Adrenal gland (tissue), 9 donors: ENCODE measurements at regions not wholly inside any gene's neighbourhood (a gene's known extent, or its start where the extent isn't known, plus 50 kb on each side); places are given as distances from the start of the nearest gene placed in this dataset.

Experiments
- DNase-seq, 7 donors: peaks; one replicate each; pipeline ENCODE4 v3.0.0-alpha.2; 2019 to 2020
- H3K27ac ChIP-seq, 5 donors: fragments of 200-600 bp; sonication (generic) in 4 of 5; 1 replicate in 3 of 5; 2 replicates in 2 of 5; pipeline versions ENCODE4 v1.5.1 to v1.8.0; 2016 to 2020; ENCODE audit warnings: mild to moderate bottlenecking in 1 of 5
- H3K27me3 ChIP-seq: fragments of 200-600 bp; 2 replicates; pipeline ENCODE4 v1.8.0; 2021
- H3K36me3 ChIP-seq, 2 donors: fragments of 200-600 bp; replicated peaks in 1 of 2; 1 replicate in 1 of 2; 2 replicates in 1 of 2; pipeline versions ENCODE4 v1.5.1 to v1.8.0; 2018 to 2022
- H3K4me1 ChIP-seq, 2 donors: fragments of 200-600 bp; replicated peaks in 1 of 2; 1 replicate in 1 of 2; 2 replicates in 1 of 2; pipeline versions ENCODE4 v1.5.1 to v1.8.0; 2018 to 2021
- H3K4me3 ChIP-seq, 4 donors: fragments of 200-600 bp; sonication (generic) in 3 of 4; one replicate each; pipeline ENCODE4 v1.5.1; 2016 to 2018
- H3K9me3 ChIP-seq, 3 donors: fragments of 200-600 bp; sonication (generic) in 1 of 3; replicated peaks in 1 of 3; 1 replicate in 2 of 3; 2 replicates in 1 of 3; pipeline versions ENCODE4 v1.5.1 to v1.8.0; 2016 to 2021
- POLR2A ChIP-seq, 2 donors: fragments of 450-650 bp; IDR thresholded peaks; one replicate each; pipeline ENCODE4 v1.6.1; 2017; ENCODE audit warnings: antibody characterized with exemption in 2 of 2, mild to moderate bottlenecking in 2 of 2, moderate library complexity in 1 of 2
- WGBS, 4 donors: extraction: QIAGEN DNeasy Blood & Tissue Kit in 2 of 4; methylation state at CpG; one replicate each; pipeline versions ENCODE4 v1.1.5 to v1.1.7; 2013 to 2017; 5-methylcytosine and 5-hydroxymethylcytosine counted together
- intact Hi-C, 2 donors: fragments of 100-400 bp; cut with DNase I; formaldehyde crosslinking; loops; one replicate each; pipeline versions ENCODE4 v1.14.1 to v1.15.0; 2022 to 2023
- TF ChIP-seq, protein P1 (sequence below), 6 experiments: fragments of 450-650 bp in 4 of 6; fragments of 200-600 bp in 2 of 6; sonication (generic) in 1 of 6; IDR thresholded peaks; 1 replicate in 5 of 6; 2 replicates in 1 of 6; pipeline versions ENCODE4 v1.5.1 to v1.8.0; 2016 to 2021; ENCODE audit warnings: antibody characterized with exemption in 6 of 6, mild to moderate bottlenecking in 2 of 6, moderate library complexity in 1 of 6
- donor health status: healthy with polysubstance abuse.
- donor health status: Bipolar disorder and iron deficiency.
- donor health status: DM: yes; HTN: yes; CAD: no.
- donor health status: DM: no; HTN: no; CAD: no.
- donor health status: DM: no; HTN: no; CAD: no.

DNA sequence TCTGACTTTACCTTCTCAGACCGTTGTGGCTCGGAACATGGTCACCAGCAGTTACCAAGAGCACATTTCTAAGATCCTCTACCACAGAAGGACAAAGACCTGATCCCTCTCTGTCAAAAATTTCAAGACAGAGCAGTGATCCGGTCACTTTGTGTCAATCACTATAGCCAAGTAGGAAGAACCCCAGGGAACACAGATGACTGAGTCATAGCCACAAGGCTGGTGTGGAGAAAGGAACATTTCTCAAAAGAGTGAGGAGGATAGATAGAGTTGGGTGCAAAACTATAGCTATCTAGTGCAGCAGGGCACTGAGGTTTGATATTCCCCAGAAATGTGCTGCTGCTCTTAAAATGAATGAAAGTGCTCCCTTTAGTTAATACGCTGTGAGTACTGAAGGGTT lies 130.7 kb upstream of the SMIM23 start:
- no peak overlapping the region for H3K27ac ChIP-seq
- no peaks in the 10 kb centered on the region for H3K9me3 ChIP-seq
- TF ChIP-seq, protein P1, sequence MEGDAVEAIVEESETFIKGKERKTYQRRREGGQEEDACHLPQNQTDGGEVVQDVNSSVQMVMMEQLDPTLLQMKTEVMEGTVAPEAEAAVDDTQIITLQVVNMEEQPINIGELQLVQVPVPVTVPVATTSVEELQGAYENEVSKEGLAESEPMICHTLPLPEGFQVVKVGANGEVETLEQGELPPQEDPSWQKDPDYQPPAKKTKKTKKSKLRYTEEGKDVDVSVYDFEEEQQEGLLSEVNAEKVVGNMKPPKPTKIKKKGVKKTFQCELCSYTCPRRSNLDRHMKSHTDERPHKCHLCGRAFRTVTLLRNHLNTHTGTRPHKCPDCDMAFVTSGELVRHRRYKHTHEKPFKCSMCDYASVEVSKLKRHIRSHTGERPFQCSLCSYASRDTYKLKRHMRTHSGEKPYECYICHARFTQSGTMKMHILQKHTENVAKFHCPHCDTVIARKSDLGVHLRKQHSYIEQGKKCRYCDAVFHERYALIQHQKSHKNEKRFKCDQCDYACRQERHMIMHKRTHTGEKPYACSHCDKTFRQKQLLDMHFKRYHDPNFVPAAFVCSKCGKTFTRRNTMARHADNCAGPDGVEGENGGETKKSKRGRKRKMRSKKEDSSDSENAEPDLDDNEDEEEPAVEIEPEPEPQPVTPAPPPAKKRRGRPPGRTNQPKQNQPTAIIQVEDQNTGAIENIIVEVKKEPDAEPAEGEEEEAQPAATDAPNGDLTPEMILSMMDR (IDR thresholded peaks at IDR 0.05), result no peak
- no peak for TF ChIP-seq POLR2A (IDR thresholded peaks at IDR 0.05)
- 46 to 87% (median 70%) methylated on average over 4 of the region's 4 CpGs for WGBS, 4 donors
- no peaks in the 10 kb centered on the region for H3K4me1 ChIP-seq
- H3K27me3 ChIP-seq, result no peaks in the 10 kb centered on the region
- intact Hi-C loops, result no loop called here
- H3K4me3 ChIP-seq, result no peak overlapping the region
- H3K36me3 ChIP-seq, result no peaks in the 10 kb centered on the region
- DNase-seq, result no peak

DNA sequence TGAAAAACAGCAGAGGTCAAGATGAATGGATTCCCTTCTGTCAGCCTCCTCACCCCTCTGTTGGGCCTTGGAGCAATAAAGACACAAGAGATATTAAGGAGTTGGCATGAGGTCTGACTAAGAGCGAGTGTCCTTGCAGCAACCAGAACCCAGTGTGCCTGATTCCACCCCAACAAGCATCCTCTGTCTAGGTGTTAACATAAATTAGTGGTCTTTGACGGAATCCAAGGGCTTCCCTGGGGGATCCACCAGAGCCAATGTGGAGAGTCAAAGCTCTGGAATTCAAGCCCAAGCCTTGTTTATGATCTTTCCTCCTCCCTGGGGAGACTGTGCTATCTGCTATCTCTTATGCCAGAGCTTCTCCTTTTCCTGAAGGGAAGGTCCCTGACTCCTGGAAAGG lies 128.1 kb upstream of the SMIM23 start:
- intact Hi-C loops, result no loop called here
- WGBS, 4 donors, result 79 to 93% (median 85%) methylated on average over 2 of the region's 2 CpGs
- Histone ChIP-seq H3K9me3 (no peaks in the 10 kb centered on the region), H3K27me3 (no peaks in the 10 kb centered on the region), H3K27ac (no peak overlapping the region), H3K4me3 (no peak overlapping the region), H3K4me1 (no peaks in the 10 kb centered on the region), H3K36me3 (no peaks in the 10 kb centered on the region)
- DNase-seq, result no peak
- no peak for TF ChIP-seq POLR2A (IDR thresholded peaks at IDR 0.05)
- TF ChIP-seq, protein P1 (IDR thresholded peaks at IDR 0.05), result no peak

- Histone ChIP-seq H3K27ac (no peak overlapping the region), H3K4me3 (no peak overlapping the region), H3K27me3 (no peaks in the 10 kb centered on the region), H3K36me3 (no peaks in the 10 kb centered on the region), H3K4me1 (no peaks in the 10 kb centered on the region), H3K9me3 (no peaks in the 10 kb centered on the region)
- WGBS, 4 donors, result 82 to 89% (median 84%) methylated on average over 5 of the region's 5 CpGs
- no peak for TF ChIP-seq POLR2A (IDR thresholded peaks at IDR 0.05)
- TF ChIP-seq, protein P1 (IDR thresholded peaks at IDR 0.05), result no peak
- intact Hi-C loops, result no loop called here
- DNase-seq, result no peak
Observed at GRCh38 chr5:171659896-171660295, 125.7 kb upstream of the SMIM23 start.

- 46 to 86% (median 71%) methylated on average over 4 to 9 of the region's 9 CpGs for whole genome bisulfite sequencing, 4 donors
- Histone ChIP-seq H3K9me3 (no peaks in the 10 kb centered on the region), H3K4me3 (no peak overlapping the region), H3K27ac (no peak overlapping the region), H3K36me3 (no peaks in the 10 kb centered on the region), H3K4me1 (no peaks in the 10 kb centered on the region), H3K27me3 (no peaks in the 10 kb centered on the region)
- TF ChIP-seq, protein P1 (IDR thresholded peaks at IDR 0.05), result no peak
- TF ChIP-seq POLR2A (IDR thresholded peaks at IDR 0.05), result no peak
- intact Hi-C loops, result no loop called here
- DNase-seq, result no peak
Observed at GRCh38 chr5:171660434-171660833, 125.2 kb upstream of the SMIM23 start.
